ENCODE measurements at regions not wholly inside any gene's neighbourhood (a gene's known extent, or its start where the extent isn't known, plus 50 kb on each side); places are given as distances from the start of the nearest gene placed in this dataset.

GRCh38 chr2:155840661-155841060 lies 491.9 kb downstream of the NR4A2 start:
- no peaks in the 10 kb centered on the region for H3K4me1 ChIP-seq
- no peak overlapping the region for H3K4me3 ChIP-seq
- intact Hi-C loops (cut with micrococcal nuclease) = no loop called here

GRCh38 chr2:155839991-155840390 lies 492.5 kb downstream of the NR4A2 start:
- Histone ChIP-seq H3K36me3 (no peaks in the 10 kb centered on the region), H3K4me1 (no peaks in the 10 kb centered on the region), H3K27ac (replicated peaks) (no peak overlapping the region), H3K9me3 (replicated peaks) (no peaks in the 10 kb centered on the region), H3K27me3 (ENCODE audit: low read depth) (no peaks in the 10 kb centered on the region), H3K4me3 (no peak overlapping the region)
- intact Hi-C loops (cut with micrococcal nuclease) = no loop called here
- TF ChIP-seq CTCF (IDR thresholded peaks at IDR 0.05; ENCODE audit: borderline replicate concordance) = no peak
- DNase-seq = no peak

More at GRCh38 chr2:155840661-155841060, 491.9 kb downstream of the NR4A2 start:
- TF ChIP-seq CTCF (IDR thresholded peaks at IDR 0.05; ENCODE audit: borderline replicate concordance) = no peak
- Histone ChIP-seq H3K36me3 (no peaks in the 10 kb centered on the region), H3K9me3 (replicated peaks) (no peaks in the 10 kb centered on the region), H3K27me3 (ENCODE audit: low read depth) (no peaks in the 10 kb centered on the region), H3K27ac (replicated peaks) (no peak overlapping the region)
- no peak for DNase-seq

- Histone ChIP-seq H3K4me3 (no peak overlapping the region), H3K36me3 (no peaks in the 10 kb centered on the region), H3K9me3 (replicated peaks) (no peaks in the 10 kb centered on the region), H3K27ac (replicated peaks) (no peak overlapping the region), H3K4me1 (no peaks in the 10 kb centered on the region), H3K27me3 (ENCODE audit: low read depth) (no peaks in the 10 kb centered on the region)
- intact Hi-C loops (cut with micrococcal nuclease) = no loop called here
- DNase-seq = no peak
- no peak for TF ChIP-seq CTCF (IDR thresholded peaks at IDR 0.05; ENCODE audit: borderline replicate concordance)
These were observed 493.1 kb downstream of the NR4A2 start for GRCh38 chr2:155839436-155839835.

GRCh38 chr2:155836439-155836838 lies 496.1 kb downstream of the NR4A2 start:
- Histone ChIP-seq H3K27me3 (ENCODE audit: low read depth) (no peaks in the 10 kb centered on the region), H3K4me1 (no peaks in the 10 kb centered on the region), H3K36me3 (no peaks in the 10 kb centered on the region), H3K4me3 (no peak overlapping the region), H3K27ac (replicated peaks) (no peak overlapping the region), H3K9me3 (replicated peaks) (no peaks in the 10 kb centered on the region)
- no peak for DNase-seq
- intact Hi-C loops (cut with micrococcal nuclease) = no loop called here
- no peak for TF ChIP-seq CTCF (IDR thresholded peaks at IDR 0.05; ENCODE audit: borderline replicate concordance)

GRCh38 chr2:155830817-155831579 lies 501.5 kb downstream of the NR4A2 start:
- Histone ChIP-seq H3K27ac (replicated peaks) (no peak overlapping the region), H3K9me3 (replicated peaks) (no peaks in the 10 kb centered on the region), H3K36me3 (no peaks in the 10 kb centered on the region), H3K4me3 (no peak overlapping the region), H3K4me1 (no peaks in the 10 kb centered on the region), H3K27me3 (ENCODE audit: low read depth) (no peaks in the 10 kb centered on the region)
- intact Hi-C loops (cut with micrococcal nuclease) = no loop called here
- DNase-seq = no peak
- TF ChIP-seq CTCF (IDR thresholded peaks at IDR 0.05; ENCODE audit: borderline replicate concordance) = no peak

All from left ventricle myocardium inferior (tissue), 1 donor.